Suprapubic skin (tissue), 4 donors: ENCODE measurements at regions not wholly inside any gene's neighbourhood (a gene's known extent, or its start where the extent isn't known, plus 50 kb on each side); places are given as distances from the start of the nearest gene placed in this dataset.

Experiments
- CTCF ChIP-seq, 2 donors: fragments of 200-600 bp in 1 of 2; fragments of 450-650 bp in 1 of 2; sonication (generic) in 1 of 2; IDR thresholded peaks; one replicate each; pipeline ENCODE4 v1.5.1; 2016 to 2019; ENCODE audit warnings: antibody characterized with exemption in 2 of 2, mild to moderate bottlenecking in 1 of 2, moderate library complexity in 1 of 2
- EP300 ChIP-seq: sonication (generic); formaldehyde crosslinking; IDR thresholded peaks from one replicate; pipeline ENCODE4 v1.6.1; 2017; ENCODE audit warnings: antibody characterized with exemption
- POLR2A ChIP-seq, 2 donors: fragments of 450-650 bp; IDR thresholded peaks; one replicate each; pipeline ENCODE4 v1.6.1; 2017; ENCODE audit warnings: antibody characterized with exemption in 2 of 2, mild to moderate bottlenecking in 2 of 2, moderate library complexity in 2 of 2
- POLR2AphosphoS5 ChIP-seq, 3 donors: sonication (generic); formaldehyde crosslinking; IDR thresholded peaks; one replicate each; pipeline ENCODE4 v1.6.1; 2017; ENCODE audit warnings: antibody characterized with exemption in 3 of 3

GRCh38 chr19:41521931-41522555 is 53.9 kb upstream of the CEACAM21 start:
- no peak for TF ChIP-seq EP300
- no peak for TF ChIP-seq CTCF (IDR thresholded peaks at IDR 0.05)
- no peak for TF ChIP-seq POLR2AphosphoS5 (IDR thresholded peaks at IDR 0.05)
- no peak for TF ChIP-seq POLR2A (IDR thresholded peaks at IDR 0.05)
